GM12892 (cell line): ENCODE measurements at regions not wholly inside any gene's neighbourhood (a gene's known extent, or its start where the extent isn't known, plus 50 kb on each side); places are given as distances from the start of the nearest gene placed in this dataset.
"Not testable (repeated sequence)": the region's sequence is repeated elsewhere in the genome, so short reads cannot be mapped to it uniquely, and the experiment has no call there.

ENCODE experiments used
- DNase-seq: peaks from one replicate; pipeline ENCODE4 v3.0.0; 2011; ENCODE audit not compliant: insufficient read length
- FAIRE-seq: peaks from 2 replicates; lab custom pipeline; 2011; peaks lifted over from hg19 to GRCh38; lab: Jason Lieb, UNC
- POLR2A ChIP-seq: IDR thresholded peaks from 2 replicates; pipeline ENCODE4 v1.6.1; 2011; ENCODE audit warnings: low read depth, low read length, control low read depth
- POLR2AphosphoS5 ChIP-seq: IDR thresholded peaks from 2 replicates; pipeline ENCODE4 v1.6.1; 2011; ENCODE audit warnings: low read depth, low read length, control low read depth
- TAF1 ChIP-seq: IDR thresholded peaks from 2 replicates; pipeline ENCODE4 v1.6.1; 2011; ENCODE audit warnings: low read depth, mild to moderate bottlenecking, control low read depth, low read length, borderline replicate concordance

GRCh38 chr10:29828440-29828894, 193.7 kb upstream of the SVIL start:
- TF ChIP-seq TAF1: no peak
- TF ChIP-seq POLR2AphosphoS5: no peak
- FAIRE-seq (no peak), DNase-seq (no peak)

DNA sequence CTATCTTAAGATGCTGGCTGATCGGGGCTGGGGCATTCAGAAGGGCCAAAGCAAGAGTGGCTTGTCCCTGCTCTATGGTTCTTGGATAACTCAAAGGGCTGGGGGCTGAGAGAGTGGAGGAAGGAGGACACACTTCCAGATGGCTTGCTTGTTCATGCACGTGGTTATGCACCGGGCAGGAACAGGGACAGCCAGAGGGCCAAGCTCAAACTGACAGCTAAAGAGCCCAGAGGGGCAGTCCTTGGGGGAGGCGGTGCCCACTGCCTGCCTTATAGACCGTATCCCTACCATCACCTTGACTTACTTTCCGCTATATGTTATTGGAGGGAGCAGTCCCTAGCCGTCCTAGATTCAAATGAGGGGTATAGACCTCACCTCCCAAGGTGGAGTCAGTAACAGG, 192.7 kb upstream of the SVIL start:
- no peak for TF ChIP-seq POLR2AphosphoS5
- TF ChIP-seq TAF1: no peak
- no peak for TF ChIP-seq POLR2A
- FAIRE-seq (no peak), DNase-seq (no peak)

- DNase-seq: no peak
- TF ChIP-seq TAF1 (no peak), POLR2AphosphoS5 (no peak), POLR2A (no peak)
- FAIRE-seq: no peak
Observed at GRCh38 chr10:29826801-29827450, 192.2 kb upstream of the SVIL start.

GRCh38 chr10:29826221-29826620, 191.4 kb upstream of the SVIL start:
- DNase-seq: no peak
- TF ChIP-seq POLR2AphosphoS5 (no peak), TAF1 (no peak), POLR2A (no peak)
- FAIRE-seq: no peak

DNA sequence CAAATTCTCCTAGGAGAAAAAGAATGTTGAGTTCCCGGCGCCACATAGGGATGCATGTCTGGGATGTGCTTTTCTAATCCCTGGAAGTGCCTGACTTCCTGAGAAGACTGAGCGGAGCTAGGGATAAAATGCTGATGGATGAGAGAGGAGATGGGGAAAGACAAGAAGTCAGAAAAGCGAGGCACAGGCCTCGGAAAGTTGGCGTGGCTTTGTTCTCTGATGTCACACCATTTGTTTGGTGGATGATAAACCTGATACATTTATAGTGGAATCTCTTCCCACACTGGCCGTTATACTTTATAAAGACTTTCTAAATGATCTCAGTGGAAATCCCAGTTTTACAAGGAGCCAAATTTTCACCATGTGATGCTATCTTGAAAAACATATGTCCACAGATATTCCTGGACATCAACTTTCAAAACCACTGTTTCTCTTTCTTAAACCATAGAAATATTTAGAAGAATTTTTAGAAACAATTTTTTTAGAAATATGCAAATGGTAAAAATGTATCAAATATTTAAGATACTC, 188.8 kb upstream of the SVIL start:
- TF ChIP-seq POLR2AphosphoS5 (no peak), POLR2A (no peak)
- no peak for DNase-seq
- no peak for FAIRE-seq

DNA sequence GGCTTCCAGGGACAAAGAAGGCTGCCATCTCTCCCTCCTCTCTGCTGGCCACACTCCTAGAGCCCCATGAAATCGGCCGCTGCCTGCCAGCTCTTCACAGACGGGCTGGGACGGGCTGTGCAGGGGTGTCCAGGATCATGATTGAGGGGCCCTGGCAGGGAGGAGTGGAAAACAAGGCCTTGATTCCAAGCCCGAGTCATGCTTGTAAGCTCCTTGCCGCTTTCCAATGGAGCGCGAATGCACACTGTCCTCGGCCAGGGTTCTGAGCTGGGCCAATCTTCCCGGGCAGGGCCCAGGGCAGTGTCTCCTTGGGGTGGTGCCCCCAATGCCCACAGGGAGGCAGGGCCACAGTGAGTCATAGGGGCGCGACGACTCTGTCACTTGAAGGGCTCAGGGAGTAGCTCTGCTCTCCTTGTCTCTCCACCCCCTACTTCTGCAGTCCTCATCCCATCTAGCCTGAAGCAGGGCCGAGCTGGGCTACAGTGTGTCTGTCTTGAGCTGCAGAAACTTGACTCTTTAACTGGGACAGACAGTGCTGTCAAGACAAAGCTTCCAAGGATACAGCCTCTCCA, 186.2 kb upstream of the SVIL start:
- FAIRE-seq (no peak), DNase-seq (no peak)
- no peak for TF ChIP-seq POLR2A
- no peak for TF ChIP-seq POLR2AphosphoS5
- TF ChIP-seq TAF1: no peak

DNA sequence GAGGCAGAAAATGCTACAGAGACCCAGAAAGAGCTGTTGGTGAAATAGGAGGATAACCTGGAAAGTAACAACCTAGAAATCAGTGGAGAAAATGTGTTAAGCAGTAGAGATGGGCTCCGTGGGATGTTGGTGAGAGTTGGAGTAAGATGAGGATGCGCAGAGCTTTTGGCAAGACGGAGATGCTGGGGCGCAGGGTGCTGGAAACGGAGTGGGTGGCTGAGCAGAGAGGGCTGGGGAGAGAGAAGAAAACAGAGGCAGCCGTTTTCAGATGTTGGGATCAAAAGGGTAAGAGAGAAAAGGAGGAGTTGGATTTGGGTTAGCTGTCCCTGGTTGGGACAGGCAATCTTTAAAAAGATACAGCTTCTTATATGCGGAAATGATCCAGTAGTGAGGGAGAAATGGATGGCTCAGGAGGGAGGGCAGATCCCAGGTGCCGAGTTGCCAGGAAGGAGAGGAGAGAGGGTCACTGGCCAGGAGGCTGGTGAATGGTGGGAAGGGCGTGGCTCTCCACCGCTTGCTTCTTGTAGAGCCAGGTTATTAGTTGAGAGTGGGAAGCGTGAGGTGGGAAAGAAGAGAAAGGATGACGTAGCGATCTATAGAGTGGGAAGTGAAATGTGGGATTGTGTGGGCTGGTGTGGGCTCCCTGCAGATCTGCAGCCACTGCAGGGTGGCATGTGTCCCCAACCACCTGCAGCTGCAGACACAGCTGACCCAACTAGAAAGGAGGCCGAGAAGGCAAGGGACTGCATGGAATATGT, 182.2 kb upstream of the SVIL start:
- no peak for TF ChIP-seq POLR2AphosphoS5
- TF ChIP-seq POLR2A: no peak
- no peak for TF ChIP-seq TAF1
- FAIRE-seq: no peak
- no peak for DNase-seq

GRCh38 chr10:29815572-29815971, 180.8 kb upstream of the SVIL start:
- FAIRE-seq (no peak), DNase-seq (no peak)
- TF ChIP-seq POLR2AphosphoS5 (no peak), POLR2A (no peak), TAF1 (no peak)

DNA sequence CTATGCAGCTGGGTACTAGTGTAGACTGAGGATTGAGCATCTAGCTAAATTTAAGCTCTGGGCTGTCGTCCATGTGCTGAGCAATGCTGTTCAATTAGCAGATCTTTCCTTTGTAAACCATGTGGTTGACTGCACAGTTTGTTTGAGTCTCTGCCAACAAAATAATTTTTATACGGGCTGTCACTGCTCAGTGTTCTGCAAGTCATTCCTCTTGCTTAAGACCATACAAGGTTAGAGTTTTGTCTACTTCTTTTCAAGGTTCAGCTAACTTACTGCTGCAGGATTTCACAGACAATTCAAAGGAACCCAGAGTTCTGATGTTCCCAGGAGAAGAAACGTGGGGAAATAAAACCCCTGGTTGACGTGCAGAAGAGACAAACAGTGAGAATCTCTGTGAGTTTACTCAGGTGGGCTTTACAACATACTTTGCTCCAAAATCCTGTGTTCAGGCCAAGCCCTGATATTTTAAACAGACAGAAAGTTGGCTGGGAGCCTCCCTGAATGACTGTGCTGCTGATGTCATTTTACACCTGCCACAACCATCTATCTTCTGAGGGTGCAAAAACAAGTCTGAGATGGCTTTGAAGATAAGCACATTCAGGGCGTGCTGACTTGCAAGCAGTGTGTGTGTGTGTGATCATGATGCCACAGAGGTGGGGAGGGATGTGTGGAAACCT, 177.1 kb upstream of the SVIL start:
- DNase-seq (no peak), FAIRE-seq (no peak)
- TF ChIP-seq TAF1 (no peak), POLR2AphosphoS5 (no peak), POLR2A (no peak)

GRCh38 chr10:29810816-29811215, 176.0 kb upstream of the SVIL start:
- TF ChIP-seq POLR2AphosphoS5 (no peak), POLR2A (no peak), TAF1 (no peak)
- DNase-seq (no peak), FAIRE-seq (no peak)

GRCh38 chr10:29810231-29810630, 175.5 kb upstream of the SVIL start:
- FAIRE-seq, DNase-seq: not testable (repeated sequence)
